Neural crest cell (in vitro differentiated cells): ENCODE measurements at regions not wholly inside any gene's neighbourhood (a gene's known extent, or its start where the extent isn't known, plus 50 kb on each side); places are given as distances from the start of the nearest gene placed in this dataset.

Experiments used
- DNase-seq: peaks from one replicate; pipeline ENCODE4 v3.0.0; 2021; ENCODE audit warnings: low read depth, mixed read lengths, low spot score
- H3K27ac Mint-ChIP-seq: one replicate; pipeline ENCODE4 v1.8.0; 2021; ENCODE audit warnings: mild to moderate bottlenecking, mixed read lengths; ENCODE audit not compliant: unreplicated experiment
- H3K27me3 Mint-ChIP-seq: 2 replicates; pipeline ENCODE4 v1.8.0; 2021; ENCODE audit warnings: low read depth, mild to moderate bottlenecking, mixed read lengths
- H3K36me3 Mint-ChIP-seq: 2 replicates; pipeline ENCODE4 v1.8.0; 2021; ENCODE audit warnings: low read depth, mild to moderate bottlenecking, mixed read lengths
- H3K4me1 Mint-ChIP-seq: 2 replicates; pipeline ENCODE4 v1.8.0; 2021; ENCODE audit warnings: mixed read lengths
- H3K4me3 Mint-ChIP-seq: one replicate; pipeline ENCODE4 v1.8.0; 2021; ENCODE audit warnings: mild to moderate bottlenecking, mixed read lengths
- H3K9me3 Mint-ChIP-seq: 2 replicates; pipeline ENCODE4 v1.8.0; 2021; ENCODE audit warnings: mixed read lengths
- CTCF ChIP-seq: fragments of 200-600 bp; sonication (generic); conservative IDR thresholded peaks from 2 replicates; pipeline ENCODE4 v1.5.0; 2021; ENCODE audit warnings: antibody characterized with exemption, mild to moderate bottlenecking

DNA sequence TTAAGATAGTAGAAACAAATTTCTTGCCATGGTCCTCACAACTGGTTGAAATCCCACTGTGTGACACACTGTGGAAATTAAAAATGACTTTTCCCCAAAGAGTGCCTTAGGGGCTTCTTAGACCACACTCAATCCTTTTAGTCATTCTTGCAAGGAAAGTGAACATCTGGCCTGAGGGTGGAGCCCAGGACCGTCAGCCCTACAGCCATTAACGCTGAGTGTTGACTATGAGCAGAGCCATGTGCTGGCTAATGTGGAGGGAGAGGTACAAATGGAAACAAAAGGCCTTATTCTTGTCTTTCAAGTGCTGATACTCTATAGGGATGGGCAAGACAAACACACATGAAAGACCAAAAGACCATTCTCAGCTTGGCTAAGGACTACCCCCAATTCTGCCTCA is 456.5 kb downstream of the ZSWIM6 start:
- Mint-ChIP-seq H3K9me3 (peaks cover 5% of the 10 kb centered on the region), H3K36me3 (no peaks in the 10 kb centered on the region), H3K4me1 (peaks cover 6% of the 10 kb centered on the region), H3K4me3 (no peak overlapping the region), H3K27ac (no peak overlapping the region), H3K27me3 (no peaks in the 10 kb centered on the region)
- no peak for DNase-seq
- TF ChIP-seq CTCF = no peak

DNA sequence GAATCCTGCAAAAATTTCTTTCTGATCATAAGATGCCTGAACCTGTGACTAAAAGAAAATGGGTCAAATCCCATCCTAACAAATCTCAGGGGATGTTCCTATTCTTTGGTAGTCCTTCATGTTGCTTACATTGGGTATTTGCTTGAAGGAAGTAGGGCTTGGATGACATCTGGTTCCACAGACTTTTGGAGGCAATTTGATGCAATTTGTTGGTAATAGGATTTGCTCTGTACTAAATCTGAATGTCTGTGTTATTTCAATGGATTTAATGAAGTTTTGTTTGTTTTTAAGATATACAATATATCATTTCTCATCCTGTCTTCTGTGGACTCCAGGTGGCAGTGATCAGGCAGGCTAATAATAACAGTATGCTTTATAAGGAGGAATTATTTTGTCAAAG is 457.9 kb downstream of the ZSWIM6 start:
- TF ChIP-seq CTCF = no peak
- Mint-ChIP-seq H3K9me3 (peaks cover 3% of the 10 kb centered on the region), H3K27me3 (no peaks in the 10 kb centered on the region), H3K4me1 (peaks cover 6% of the 10 kb centered on the region), H3K27ac (no peak overlapping the region), H3K36me3 (no peaks in the 10 kb centered on the region), H3K4me3 (no peak overlapping the region)
- DNase-seq = no peak

DNA sequence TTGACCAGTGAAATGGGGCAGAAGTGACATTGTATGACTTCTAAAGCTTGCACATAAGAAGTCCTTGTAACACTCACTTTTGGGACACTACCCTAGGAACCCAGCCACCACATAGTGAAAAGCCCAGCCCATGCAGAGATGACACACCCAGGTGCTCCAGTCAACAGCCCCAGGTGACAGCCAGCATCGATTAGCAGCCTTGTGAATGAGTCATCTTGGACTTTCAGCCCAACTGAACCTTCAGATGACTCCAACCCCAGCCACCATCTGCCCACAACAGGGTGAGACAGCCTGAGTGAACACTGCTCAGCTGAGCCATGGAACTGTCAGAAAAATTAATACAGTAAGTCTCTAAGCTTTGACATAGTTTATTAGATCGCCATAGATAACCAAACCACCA is 458.6 kb downstream of the ZSWIM6 start:
- Mint-ChIP-seq H3K9me3 (no peaks in the 10 kb centered on the region), H3K4me1 (peaks cover 6% of the 10 kb centered on the region), H3K36me3 (no peaks in the 10 kb centered on the region), H3K4me3 (no peak overlapping the region), H3K27me3 (no peaks in the 10 kb centered on the region), H3K27ac (no peak overlapping the region)
- no peak for DNase-seq
- no peak for TF ChIP-seq CTCF

DNA sequence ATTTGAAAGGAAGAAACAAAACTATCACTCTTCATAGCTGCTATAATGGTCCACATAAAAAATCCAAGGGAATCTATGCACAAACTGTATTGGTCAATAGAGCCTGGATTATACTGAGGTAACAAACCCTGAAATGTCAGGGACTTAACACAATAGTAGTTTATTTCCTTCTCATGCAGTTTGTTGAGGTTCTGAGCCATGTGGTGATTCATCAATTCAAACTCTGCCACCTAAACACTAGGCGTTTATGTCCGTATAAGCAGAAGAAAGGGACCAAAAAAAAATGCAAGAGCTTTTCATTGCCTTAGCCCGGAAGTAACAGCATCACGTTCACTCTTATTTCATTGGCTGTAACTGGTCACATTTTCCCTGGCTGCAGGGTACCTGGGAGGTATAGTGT is 464.7 kb downstream of the ZSWIM6 start:
- Mint-ChIP-seq H3K4me1 (no peaks in the 10 kb centered on the region), H3K27me3 (no peaks in the 10 kb centered on the region), H3K4me3 (no peak overlapping the region), H3K36me3 (no peaks in the 10 kb centered on the region), H3K9me3 (no peaks in the 10 kb centered on the region), H3K27ac (no peak overlapping the region)
- no peak for TF ChIP-seq CTCF
- no peak for DNase-seq

GRCh38 chr5:61800450-61800849 is 468.4 kb downstream of the ZSWIM6 start:
- no peaks in the 10 kb centered on the region for H3K36me3 Mint-ChIP-seq
- H3K4me1 Mint-ChIP-seq = no peaks in the 10 kb centered on the region
- no peaks in the 10 kb centered on the region for H3K9me3 Mint-ChIP-seq
- no peak overlapping the region for H3K27ac Mint-ChIP-seq
- no peaks in the 10 kb centered on the region for H3K27me3 Mint-ChIP-seq
- H3K4me3 Mint-ChIP-seq = no peak overlapping the region
- TF ChIP-seq CTCF = no peak
- no peak for DNase-seq

DNA sequence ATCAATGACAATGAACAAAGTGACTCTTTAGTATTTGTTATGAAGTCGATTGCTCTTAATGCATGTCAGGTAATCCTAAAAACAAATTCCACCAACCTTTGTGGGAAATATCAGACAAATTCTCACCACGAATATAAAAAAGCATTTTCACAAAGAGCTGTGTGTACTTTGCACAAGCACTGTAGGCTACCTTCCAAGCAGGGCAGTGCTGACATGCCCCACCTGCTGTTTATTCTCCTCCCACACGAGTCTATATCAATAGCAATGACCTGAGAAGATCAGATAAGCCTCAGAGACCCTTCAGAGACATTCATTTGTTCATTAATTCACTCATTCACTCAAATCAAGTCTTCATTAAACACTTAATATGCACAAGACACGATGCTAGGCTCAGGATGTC is 469.1 kb downstream of the ZSWIM6 start:
- no peaks in the 10 kb centered on the region for H3K9me3 Mint-ChIP-seq
- TF ChIP-seq CTCF = no peak
- H3K36me3 Mint-ChIP-seq = no peaks in the 10 kb centered on the region
- H3K27me3 Mint-ChIP-seq = no peaks in the 10 kb centered on the region
- no peak for DNase-seq
- H3K4me3 Mint-ChIP-seq = no peak overlapping the region
- no peak overlapping the region for H3K27ac Mint-ChIP-seq
- H3K4me1 Mint-ChIP-seq = no peaks in the 10 kb centered on the region
